ENCODE measurements at regions not wholly inside any gene's neighbourhood (a gene's known extent, or its start where the extent isn't known, plus 50 kb on each side); places are given as distances from the start of the nearest gene placed in this dataset.

DNA sequence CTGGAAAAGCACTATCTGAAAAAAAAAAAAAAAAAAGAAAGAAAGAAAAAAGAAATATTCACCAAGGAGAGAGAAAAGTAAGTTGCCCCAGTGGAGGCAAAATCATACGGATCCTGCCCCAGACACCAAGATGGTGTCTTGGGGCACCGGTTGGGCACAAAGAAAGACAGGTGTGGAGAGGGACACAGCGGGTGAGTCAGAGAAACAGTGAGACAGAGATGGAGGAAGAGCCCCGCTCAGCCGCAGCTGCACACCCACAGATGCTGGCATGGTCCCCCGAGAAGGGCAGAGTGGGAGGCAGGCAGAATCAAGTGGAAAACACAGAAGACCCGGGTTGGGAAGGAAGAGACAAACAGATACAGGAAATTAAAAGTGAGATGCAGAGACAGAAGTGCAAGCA lies 129.7 kb upstream of the SMAD3 start:
- no peaks in the 10 kb centered on the region for H3K36me3 ChIP-seq (ENCODE audit: control insufficient read depth in 2 of 2, extremely low read depth in 1 of 2, insufficient read depth in 2 of 2, low read length in 2 of 2)
- no peak overlapping the region for H2AFZ ChIP-seq (ENCODE audit: control insufficient read depth, low read length)
- H4K20me1 ChIP-seq (ENCODE audit: control insufficient read depth, extremely low read depth, insufficient read depth, low read length), result no peaks in the 10 kb centered on the region
- dilution Hi-C loops (cut with MboI; ENCODE audit: extremely low pct_ligation_motif_present, low sequenced_read_pairs), result no loop called here
- no peak overlapping the region for H3K4me3 ChIP-seq (ENCODE audit: control insufficient read depth in 2 of 3, extremely low read depth in 1 of 3, insufficient read depth in 2 of 3, low read depth in 1 of 3, low read length in 3 of 3)
- no peak for DNase-seq (ENCODE audit: low read depth, low spot score)
- no peaks in the 10 kb centered on the region for H3K27me3 ChIP-seq (ENCODE audit: control insufficient read depth, extremely low read depth, insufficient read depth, low read length)
- TF ChIP-seq, protein P1, sequence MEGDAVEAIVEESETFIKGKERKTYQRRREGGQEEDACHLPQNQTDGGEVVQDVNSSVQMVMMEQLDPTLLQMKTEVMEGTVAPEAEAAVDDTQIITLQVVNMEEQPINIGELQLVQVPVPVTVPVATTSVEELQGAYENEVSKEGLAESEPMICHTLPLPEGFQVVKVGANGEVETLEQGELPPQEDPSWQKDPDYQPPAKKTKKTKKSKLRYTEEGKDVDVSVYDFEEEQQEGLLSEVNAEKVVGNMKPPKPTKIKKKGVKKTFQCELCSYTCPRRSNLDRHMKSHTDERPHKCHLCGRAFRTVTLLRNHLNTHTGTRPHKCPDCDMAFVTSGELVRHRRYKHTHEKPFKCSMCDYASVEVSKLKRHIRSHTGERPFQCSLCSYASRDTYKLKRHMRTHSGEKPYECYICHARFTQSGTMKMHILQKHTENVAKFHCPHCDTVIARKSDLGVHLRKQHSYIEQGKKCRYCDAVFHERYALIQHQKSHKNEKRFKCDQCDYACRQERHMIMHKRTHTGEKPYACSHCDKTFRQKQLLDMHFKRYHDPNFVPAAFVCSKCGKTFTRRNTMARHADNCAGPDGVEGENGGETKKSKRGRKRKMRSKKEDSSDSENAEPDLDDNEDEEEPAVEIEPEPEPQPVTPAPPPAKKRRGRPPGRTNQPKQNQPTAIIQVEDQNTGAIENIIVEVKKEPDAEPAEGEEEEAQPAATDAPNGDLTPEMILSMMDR (optimal IDR thresholded peaks at IDR 0.05 in 1 of 3, IDR thresholded peaks at IDR 0.05 in 1 of 3, conservative IDR thresholded peaks at IDR 0.05 in 1 of 3; ENCODE audit: extremely low read depth in 1 of 3, insufficient read depth in 2 of 3, low read length in 3 of 3), result no peak
- no peak for TF ChIP-seq EZH2 (IDR thresholded peaks at IDR 0.05; ENCODE audit: low read length)
- no peak for FAIRE-seq
- peaks cover 17% of the 10 kb centered on the region for H3K4me1 ChIP-seq (ENCODE audit: control insufficient read depth, extremely low read depth, insufficient read depth, low read length)
- H3K4me2 ChIP-seq (ENCODE audit: control insufficient read depth, extremely low read depth, insufficient read depth, low read depth, low read length), result no peak overlapping the region
- no peaks in the 10 kb centered on the region for H3K9me1 ChIP-seq (ENCODE audit: control insufficient read depth, extremely low read depth, insufficient read depth, low read length)
- H3K9me3 ChIP-seq (ENCODE audit: control insufficient read depth, low read depth, low read length), result peaks cover 9% of the 10 kb centered on the region
- no peaks in the 10 kb centered on the region for H3K79me2 ChIP-seq (ENCODE audit: control insufficient read depth, insufficient read depth, low read length)
- no peak overlapping the region for H3K9ac ChIP-seq (ENCODE audit: control insufficient read depth, extremely low read depth, insufficient read depth, low read length)
- no peak overlapping the region for H3K27ac ChIP-seq (ENCODE audit: control insufficient read depth, insufficient read depth, low read length)

- Histone ChIP-seq H3K4me1 (ENCODE audit: control insufficient read depth, extremely low read depth, insufficient read depth, low read length) (peaks cover 18% of the 10 kb centered on the region), H3K9me1 (ENCODE audit: control insufficient read depth, extremely low read depth, insufficient read depth, low read length) (no peaks in the 10 kb centered on the region), H3K9ac (ENCODE audit: control insufficient read depth, extremely low read depth, insufficient read depth, low read length) (no peak overlapping the region), H3K79me2 (ENCODE audit: control insufficient read depth, insufficient read depth, low read length) (no peaks in the 10 kb centered on the region), H3K4me3 (ENCODE audit: control insufficient read depth in 2 of 3, extremely low read depth in 1 of 3, insufficient read depth in 2 of 3, low read depth in 1 of 3, low read length in 3 of 3) (no peak overlapping the region), H4K20me1 (ENCODE audit: control insufficient read depth, extremely low read depth, insufficient read depth, low read length) (no peaks in the 10 kb centered on the region), H3K27ac (ENCODE audit: control insufficient read depth, insufficient read depth, low read length) (no peak overlapping the region), H3K9me3 (ENCODE audit: control insufficient read depth, low read depth, low read length) (peaks cover 9% of the 10 kb centered on the region), H2AFZ (ENCODE audit: control insufficient read depth, low read length) (no peak overlapping the region), H3K27me3 (ENCODE audit: control insufficient read depth, extremely low read depth, insufficient read depth, low read length) (no peaks in the 10 kb centered on the region), H3K4me2 (ENCODE audit: control insufficient read depth, extremely low read depth, insufficient read depth, low read depth, low read length) (no peak overlapping the region), H3K36me3 (ENCODE audit: control insufficient read depth in 2 of 2, extremely low read depth in 1 of 2, insufficient read depth in 2 of 2, low read length in 2 of 2) (no peaks in the 10 kb centered on the region)
- no peak for TF ChIP-seq EZH2 (IDR thresholded peaks at IDR 0.05; ENCODE audit: low read length)
- TF ChIP-seq, protein P1 (optimal IDR thresholded peaks at IDR 0.05 in 1 of 3, IDR thresholded peaks at IDR 0.05 in 1 of 3, conservative IDR thresholded peaks at IDR 0.05 in 1 of 3; ENCODE audit: extremely low read depth in 1 of 3, insufficient read depth in 2 of 3, low read length in 3 of 3), result no peak
- DNase-seq (ENCODE audit: low read depth, low spot score) (no peak), FAIRE-seq (no peak)
- dilution Hi-C loops (cut with MboI; ENCODE audit: extremely low pct_ligation_motif_present, low sequenced_read_pairs), result no loop called here
Observed at GRCh38 chr15:66936109-66936860, 129.1 kb upstream of the SMAD3 start.
